ENCODE measurements at regions not wholly inside any gene's neighbourhood (a gene's known extent, or its start where the extent isn't known, plus 50 kb on each side); places are given as distances from the start of the nearest gene placed in this dataset.
"Not testable (repeated sequence)": the region's sequence is repeated elsewhere in the genome, so short reads cannot be mapped to it uniquely, and the experiment has no call there.

- Mint-ChIP-seq H3K4me3 (ENCODE audit: unreplicated experiment) (no peak overlapping the region), H3K36me3 (ENCODE audit: insufficient read depth, unreplicated experiment) (no peaks in the 10 kb centered on the region), H3K9me3 (ENCODE audit: unreplicated experiment) (peaks cover 35% of the 10 kb centered on the region), H3K27me3 (ENCODE audit: insufficient read depth, unreplicated experiment) (no peaks in the 10 kb centered on the region), H3K4me1 (ENCODE audit: low read depth, unreplicated experiment) (peaks cover 7% of the 10 kb centered on the region), H3K27ac (ENCODE audit: unreplicated experiment) (no peak overlapping the region)
- H3K9me3 ChIP-seq, result peaks cover 31% of the 10 kb centered on the region
- no peaks in the 10 kb centered on the region for H3K4me1 ChIP-seq
- intact Hi-C loops (cut with micrococcal nuclease; ENCODE audit: unreplicated experiment), result no loop called here
- BruUV-seq (replicated peaks), result no TSS peak
- DNase-seq, result no peak
- H3K27me3 ChIP-seq (replicated peaks; ENCODE audit: control insufficient read depth, insufficient read depth, low read length), result no peaks in the 10 kb centered on the region
- H3K4me3 ChIP-seq (ENCODE audit: low read depth, low read length), result no peak overlapping the region
- no peaks in the 10 kb centered on the region for H3K36me3 ChIP-seq (ENCODE audit: control insufficient read depth, insufficient read depth, low read length)
- TF ChIP-seq CTCF (IDR thresholded peaks at IDR 0.05; ENCODE audit: insufficient read depth in 1 of 2, low read depth in 1 of 2, low read length in 1 of 2, severe bottlenecking in 1 of 2, unreplicated experiment in 1 of 2), result no peak
- ChIA-PET POLR2A (no interaction called here), CTCF (no interaction called here)
Observed at GRCh38 chr10:32217216-32217615, 129.7 kb downstream of the EPC1 start.

GRCh38 chr10:32213838-32214237 is 133.1 kb downstream of the EPC1 start:
- H3K4me1 Mint-ChIP-seq (ENCODE audit: low read depth, unreplicated experiment); H3K4me1 ChIP-seq; POLR2A ChIA-PET; H3K36me3 Mint-ChIP-seq (ENCODE audit: insufficient read depth, unreplicated experiment); H3K27me3 ChIP-seq (replicated peaks; ENCODE audit: control insufficient read depth, insufficient read depth, low read length); CTCF ChIA-PET; H3K4me3 Mint-ChIP-seq (ENCODE audit: unreplicated experiment); DNase-seq; H3K36me3 ChIP-seq (ENCODE audit: control insufficient read depth, insufficient read depth, low read length); BruUV-seq (replicated peaks); H3K4me3 ChIP-seq (ENCODE audit: low read depth, low read length); H3K27me3 Mint-ChIP-seq (ENCODE audit: insufficient read depth, unreplicated experiment); H3K27ac Mint-ChIP-seq (ENCODE audit: unreplicated experiment): not testable (repeated sequence)
- intact Hi-C loops (cut with micrococcal nuclease; ENCODE audit: unreplicated experiment), result loop anchor here (5.0 kb wide), 1 partner anchor 153 kb away; no protein-coding TSS in a partner anchor
- peaks cover 11% of the 10 kb centered on the region for H3K9me3 ChIP-seq
- H3K9me3 Mint-ChIP-seq (ENCODE audit: unreplicated experiment), result peaks cover 20% of the 10 kb centered on the region

- H3K27me3 ChIP-seq (replicated peaks; ENCODE audit: control insufficient read depth, insufficient read depth, low read length), result no peaks in the 10 kb centered on the region
- Mint-ChIP-seq H3K4me3 (ENCODE audit: unreplicated experiment) (no peak overlapping the region), H3K9me3 (ENCODE audit: unreplicated experiment) (no peaks in the 10 kb centered on the region), H3K36me3 (ENCODE audit: insufficient read depth, unreplicated experiment) (peaks cover 11% of the 10 kb centered on the region), H3K27me3 (ENCODE audit: insufficient read depth, unreplicated experiment) (no peaks in the 10 kb centered on the region), H3K27ac (ENCODE audit: unreplicated experiment) (no peak overlapping the region), H3K4me1 (ENCODE audit: low read depth, unreplicated experiment) (peaks cover 7% of the 10 kb centered on the region)
- no peak for TF ChIP-seq CTCF (IDR thresholded peaks at IDR 0.05; ENCODE audit: insufficient read depth in 1 of 2, low read depth in 1 of 2, low read length in 1 of 2, severe bottlenecking in 1 of 2, unreplicated experiment in 1 of 2)
- H3K9me3 ChIP-seq, result no peaks in the 10 kb centered on the region
- no TSS peak for BruUV-seq (replicated peaks)
- no peak overlapping the region for H3K4me3 ChIP-seq (ENCODE audit: low read depth, low read length)
- no peaks in the 10 kb centered on the region for H3K36me3 ChIP-seq (ENCODE audit: control insufficient read depth, insufficient read depth, low read length)
- DNase-seq, result no peak
- CTCF ChIA-PET, result interaction anchor here (0.6 to 1.4 kb wide), 13 partner anchors 9 to 409 kb away, joined by 3 to 11 read pairs (median 4); no protein-coding TSS in a partner anchor
- intact Hi-C loops (cut with micrococcal nuclease; ENCODE audit: unreplicated experiment), result loop anchor here (5.0 kb wide), 1 partner anchor 156 kb away; no protein-coding TSS in a partner anchor
- POLR2A ChIA-PET, result no interaction called here
- peaks cover 5% of the 10 kb centered on the region; the same call in 1 of the 2 replicates for H3K4me1 ChIP-seq
Observed at GRCh38 chr10:32211046-32211363, 136.0 kb downstream of the EPC1 start.

Data from Caco-2 (cell line).